Neural cell (in vitro differentiated cells): ENCODE measurements at regions not wholly inside any gene's neighbourhood (a gene's known extent, or its start where the extent isn't known, plus 50 kb on each side); places are given as distances from the start of the nearest gene placed in this dataset.

Source experiments
- H2AFZ ChIP-seq: fragments of 200-600, 300-800 bp; sonication (generic), shearing (Covaris generic); 2 replicates; pipeline ENCODE4 v1.6.0; 2014; ENCODE audit warnings: low read depth, mild to moderate bottlenecking, antibody characterized with exemption, low read length, moderate library complexity
- H3F3A ChIP-seq: fragments of 200-600 bp; shearing (Covaris generic); 2 replicates; pipeline ENCODE4 v1.6.1; 2016; ENCODE audit warnings: mild to moderate bottlenecking, moderate library complexity, mixed read lengths, antibody characterized with exemption, low read length; ENCODE audit not compliant: insufficient read depth, poor library complexity, severe bottlenecking
- H3K27ac ChIP-seq: fragments of 200-600, 300-800 bp; sonication (generic), shearing (Covaris generic); 2 replicates; pipeline ENCODE4 v1.5.1; 2014; ENCODE audit warnings: mild to moderate bottlenecking, low read length, moderate library complexity
- H3K27me3 ChIP-seq: fragments of 300-800, 200-600 bp; sonication (generic), shearing (Covaris generic); 2 replicates; pipeline ENCODE4 v1.6.0; 2014; ENCODE audit warnings: mild to moderate bottlenecking, low read depth, low read length, moderate library complexity; ENCODE audit not compliant: insufficient read depth
- H3K36me3 ChIP-seq: fragments of 300-800, 200-600 bp; sonication (generic), shearing (Covaris generic); 2 replicates; pipeline ENCODE4 v1.5.1; 2014; ENCODE audit warnings: mild to moderate bottlenecking, antibody characterized with exemption, low read length, moderate library complexity; ENCODE audit not compliant: insufficient read depth
- H3K4me2 ChIP-seq: fragments of 300-800, 200-600 bp; sonication (generic), shearing (Covaris generic); 2 replicates; pipeline ENCODE4 v1.6.0; 2014; ENCODE audit warnings: mild to moderate bottlenecking, low read length
- H3K4me3 ChIP-seq: fragments of 300-800, 200-600 bp; sonication (generic), shearing (Covaris generic); 2 replicates; pipeline ENCODE4 v1.5.1; 2014; ENCODE audit warnings: mild to moderate bottlenecking, low read length, moderate library complexity
- H3K79me2 ChIP-seq: fragments of 200-600 bp; shearing (Covaris generic); replicated peaks from 2 replicates; pipeline ENCODE4 v1.6.0; 2014; ENCODE audit warnings: mild to moderate bottlenecking, low read length, moderate library complexity; ENCODE audit not compliant: insufficient read depth
- H3K9ac ChIP-seq: fragments of 300-800, 200-600 bp; sonication (generic), shearing (Covaris generic); 2 replicates; pipeline ENCODE4 v1.6.1; 2016; ENCODE audit warnings: mild to moderate bottlenecking, low read length, mixed read lengths
- H3K9me2 ChIP-seq: fragments of 200-600 bp; shearing (Covaris generic); 2 replicates; pipeline ENCODE4 v1.6.1; 2016; ENCODE audit warnings: mild to moderate bottlenecking, low read length, mixed read lengths; ENCODE audit not compliant: insufficient read depth
- H3K9me3 ChIP-seq: fragments of 200-600, 300-800 bp; sonication (generic), shearing (Covaris generic); 2 replicates; pipeline ENCODE4 v1.6.1; 2016; ENCODE audit warnings: mild to moderate bottlenecking, mixed run types, low read length, moderate library complexity, mixed read lengths
- H4K20me1 ChIP-seq: fragments of 200-600 bp; shearing (Covaris generic); 2 replicates; pipeline ENCODE4 v1.6.1; 2016; ENCODE audit warnings: mild to moderate bottlenecking, mixed run types; ENCODE audit not compliant: insufficient read depth
- EP300 ChIP-seq: fragments of 450-650 bp; conservative IDR thresholded peaks from 2 replicates; pipeline ENCODE4 v1.6.1; 2014; ENCODE audit warnings: antibody characterized with exemption, mild to moderate bottlenecking, moderate library complexity; ENCODE audit not compliant: poor library complexity, severe bottlenecking
- EZH2 ChIP-seq: fragments of 200-600, 300-800 bp; shearing (Covaris generic), sonication (generic); IDR thresholded peaks from 2 replicates; pipeline ENCODE4 v1.6.1; 2014; ENCODE audit warnings: antibody characterized with exemption, low read length, borderline replicate concordance, mild to moderate bottlenecking; ENCODE audit not compliant: insufficient read depth, poor library complexity, severe bottlenecking
- MXI1 ChIP-seq: fragments of 450-650 bp; conservative IDR thresholded peaks from 2 replicates; pipeline ENCODE4 v1.6.1; 2014; ENCODE audit warnings: antibody characterized with exemption, mild to moderate bottlenecking; ENCODE audit not compliant: poor library complexity, severe bottlenecking
- POLR2AphosphoS5 ChIP-seq: IDR thresholded peaks from 2 replicates; pipeline ENCODE4 v1.6.1; 2012
- RAD21 ChIP-seq: fragments of 450-650 bp; conservative IDR thresholded peaks from 2 replicates; pipeline ENCODE4 v1.6.1; 2014; ENCODE audit warnings: antibody characterized with exemption, mild to moderate bottlenecking, moderate library complexity
- SMC3 ChIP-seq: fragments of 450-650 bp; conservative IDR thresholded peaks from 2 replicates; pipeline ENCODE4 v1.6.1; 2014; ENCODE audit warnings: antibody characterized with exemption, mild to moderate bottlenecking, moderate library complexity; ENCODE audit not compliant: poor library complexity
- TAF1 ChIP-seq: IDR thresholded peaks from 2 replicates; pipeline ENCODE4 v1.6.1; 2012; ENCODE audit warnings: low read depth
- TF ChIP-seq, protein P1 (sequence below): fragments of 450-650 bp; IDR thresholded peaks from 2 replicates; pipeline ENCODE4 v1.5.1; 2014; ENCODE audit warnings: antibody characterized with exemption, mild to moderate bottlenecking, moderate library complexity; ENCODE audit not compliant: poor library complexity, severe bottlenecking
- TF ChIP-seq, protein P2 (sequence below): IDR thresholded peaks from 2 replicates; pipeline ENCODE4 v1.6.1; 2012; ENCODE audit warnings: borderline replicate concordance

DNA sequence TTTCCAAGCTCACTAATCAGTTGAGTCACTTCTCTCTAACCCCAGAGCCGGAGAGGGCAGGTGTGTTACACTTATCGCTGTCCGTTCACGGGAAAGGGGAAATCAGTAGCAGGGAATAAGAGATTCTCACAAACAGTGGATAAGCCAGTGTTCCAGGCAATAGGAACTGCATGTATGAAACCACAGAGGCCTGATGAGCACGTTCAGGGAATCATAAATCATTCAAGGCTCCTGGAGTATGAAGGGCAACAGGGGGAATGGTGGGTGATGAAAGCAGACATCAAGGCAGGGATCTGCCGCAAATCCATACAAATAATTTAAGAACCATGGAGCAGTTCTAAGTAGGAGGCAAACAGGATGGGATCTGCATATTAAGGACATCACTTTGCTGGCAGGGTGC, 59.1 kb upstream of the ADGRG2 start:
- Histone ChIP-seq H3K9me2 (no peaks in the 10 kb centered on the region), H3K79me2 (no peaks in the 10 kb centered on the region), H3K27me3 (no peaks in the 10 kb centered on the region), H3K36me3 (no peaks in the 10 kb centered on the region), H3K4me2 (no peak overlapping the region), H3K9ac (no peak overlapping the region), H2AFZ (no peak overlapping the region), H3K9me3 (no peaks in the 10 kb centered on the region), H3K4me3 (no peak overlapping the region), H3F3A (no peaks in the 10 kb centered on the region), H3K27ac (no peak overlapping the region), H4K20me1 (no peaks in the 10 kb centered on the region)
- TF ChIP-seq EP300 (no peak), POLR2AphosphoS5 (no peak), SMC3 (no peak), RAD21 (no peak), TAF1 (no peak), MXI1 (no peak), EZH2 (no peak)
- TF ChIP-seq, protein P1, sequence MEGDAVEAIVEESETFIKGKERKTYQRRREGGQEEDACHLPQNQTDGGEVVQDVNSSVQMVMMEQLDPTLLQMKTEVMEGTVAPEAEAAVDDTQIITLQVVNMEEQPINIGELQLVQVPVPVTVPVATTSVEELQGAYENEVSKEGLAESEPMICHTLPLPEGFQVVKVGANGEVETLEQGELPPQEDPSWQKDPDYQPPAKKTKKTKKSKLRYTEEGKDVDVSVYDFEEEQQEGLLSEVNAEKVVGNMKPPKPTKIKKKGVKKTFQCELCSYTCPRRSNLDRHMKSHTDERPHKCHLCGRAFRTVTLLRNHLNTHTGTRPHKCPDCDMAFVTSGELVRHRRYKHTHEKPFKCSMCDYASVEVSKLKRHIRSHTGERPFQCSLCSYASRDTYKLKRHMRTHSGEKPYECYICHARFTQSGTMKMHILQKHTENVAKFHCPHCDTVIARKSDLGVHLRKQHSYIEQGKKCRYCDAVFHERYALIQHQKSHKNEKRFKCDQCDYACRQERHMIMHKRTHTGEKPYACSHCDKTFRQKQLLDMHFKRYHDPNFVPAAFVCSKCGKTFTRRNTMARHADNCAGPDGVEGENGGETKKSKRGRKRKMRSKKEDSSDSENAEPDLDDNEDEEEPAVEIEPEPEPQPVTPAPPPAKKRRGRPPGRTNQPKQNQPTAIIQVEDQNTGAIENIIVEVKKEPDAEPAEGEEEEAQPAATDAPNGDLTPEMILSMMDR: no peak
- TF ChIP-seq, protein P2, sequence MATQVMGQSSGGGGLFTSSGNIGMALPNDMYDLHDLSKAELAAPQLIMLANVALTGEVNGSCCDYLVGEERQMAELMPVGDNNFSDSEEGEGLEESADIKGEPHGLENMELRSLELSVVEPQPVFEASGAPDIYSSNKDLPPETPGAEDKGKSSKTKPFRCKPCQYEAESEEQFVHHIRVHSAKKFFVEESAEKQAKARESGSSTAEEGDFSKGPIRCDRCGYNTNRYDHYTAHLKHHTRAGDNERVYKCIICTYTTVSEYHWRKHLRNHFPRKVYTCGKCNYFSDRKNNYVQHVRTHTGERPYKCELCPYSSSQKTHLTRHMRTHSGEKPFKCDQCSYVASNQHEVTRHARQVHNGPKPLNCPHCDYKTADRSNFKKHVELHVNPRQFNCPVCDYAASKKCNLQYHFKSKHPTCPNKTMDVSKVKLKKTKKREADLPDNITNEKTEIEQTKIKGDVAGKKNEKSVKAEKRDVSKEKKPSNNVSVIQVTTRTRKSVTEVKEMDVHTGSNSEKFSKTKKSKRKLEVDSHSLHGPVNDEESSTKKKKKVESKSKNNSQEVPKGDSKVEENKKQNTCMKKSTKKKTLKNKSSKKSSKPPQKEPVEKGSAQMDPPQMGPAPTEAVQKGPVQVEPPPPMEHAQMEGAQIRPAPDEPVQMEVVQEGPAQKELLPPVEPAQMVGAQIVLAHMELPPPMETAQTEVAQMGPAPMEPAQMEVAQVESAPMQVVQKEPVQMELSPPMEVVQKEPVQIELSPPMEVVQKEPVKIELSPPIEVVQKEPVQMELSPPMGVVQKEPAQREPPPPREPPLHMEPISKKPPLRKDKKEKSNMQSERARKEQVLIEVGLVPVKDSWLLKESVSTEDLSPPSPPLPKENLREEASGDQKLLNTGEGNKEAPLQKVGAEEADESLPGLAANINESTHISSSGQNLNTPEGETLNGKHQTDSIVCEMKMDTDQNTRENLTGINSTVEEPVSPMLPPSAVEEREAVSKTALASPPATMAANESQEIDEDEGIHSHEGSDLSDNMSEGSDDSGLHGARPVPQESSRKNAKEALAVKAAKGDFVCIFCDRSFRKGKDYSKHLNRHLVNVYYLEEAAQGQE: no peak

GRCh38 chrX:19182785-19183184, 60.5 kb upstream of the ADGRG2 start:
- no peak overlapping the region for H3K27ac ChIP-seq
- no peak overlapping the region for H2AFZ ChIP-seq
- H3K9me2 ChIP-seq: no peaks in the 10 kb centered on the region
- no peak overlapping the region for H3K9ac ChIP-seq
- no peaks in the 10 kb centered on the region for H3K9me3 ChIP-seq
- no peak overlapping the region for H3K4me3 ChIP-seq
- H3K4me2 ChIP-seq: no peak overlapping the region
- TF ChIP-seq, protein P1: no peak
- TF ChIP-seq SMC3 (no peak), EP300 (no peak), TAF1 (no peak), MXI1 (no peak), POLR2AphosphoS5 (no peak), RAD21 (no peak), EZH2 (no peak)
- TF ChIP-seq, protein P2: no peak
- no peaks in the 10 kb centered on the region for H4K20me1 ChIP-seq
- no peaks in the 10 kb centered on the region for H3K27me3 ChIP-seq
- H3F3A ChIP-seq: no peaks in the 10 kb centered on the region
- H3K36me3 ChIP-seq: no peaks in the 10 kb centered on the region
- H3K79me2 ChIP-seq: no peaks in the 10 kb centered on the region
